Kasumi-1 (cell line): ENCODE measurements at regions not wholly inside any gene's neighbourhood (a gene's known extent, or its start where the extent isn't known, plus 50 kb on each side); places are given as distances from the start of the nearest gene placed in this dataset.

Source experiments
- DNase-seq, 2 experiments: peaks; one replicate each; lab custom pipeline; 2025; lab: John Stamatoyannopoulos, UW

DNA sequence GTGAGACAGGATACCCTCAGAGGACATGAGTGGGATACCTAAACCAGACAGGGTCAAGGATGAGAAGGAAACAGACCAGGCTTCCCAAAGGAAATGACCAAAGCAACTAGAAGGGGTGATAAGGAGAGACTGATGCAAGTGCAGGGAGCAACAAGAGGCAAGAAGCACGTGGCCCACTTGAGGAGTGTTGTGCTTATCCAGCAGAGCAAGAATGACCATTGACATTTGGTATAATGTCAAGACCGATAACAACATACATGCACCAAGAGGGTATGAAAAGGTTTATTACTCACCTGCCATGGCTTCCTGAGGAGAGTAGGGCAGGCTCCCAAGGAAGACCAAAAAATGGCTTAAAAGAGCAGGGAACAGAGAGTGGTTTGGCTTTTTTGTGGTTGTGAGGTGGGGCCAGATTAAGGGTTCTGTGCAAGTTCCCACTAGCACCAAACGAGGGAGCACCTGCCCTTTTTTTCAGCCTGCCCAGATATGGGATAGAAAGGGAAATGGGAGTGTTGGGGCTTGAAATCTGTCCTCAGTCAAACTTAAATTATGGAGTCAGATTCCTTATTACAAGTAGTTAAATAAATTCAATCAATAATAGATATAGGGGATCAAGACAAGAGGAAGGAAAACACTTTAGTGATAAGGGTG lies 513.6 kb downstream of the RASEF start:
- no peak for DNase-seq

- DNase-seq, result no peak
These were observed 510.2 kb downstream of the RASEF start for GRCh38 chr9:82552784-82553183.

GRCh38 chr9:82553654-82554366 lies 509.1 kb downstream of the RASEF start:
- no peak for DNase-seq

GRCh38 chr9:82554381-82554780 lies 508.6 kb downstream of the RASEF start:
- DNase-seq, result no peak

DNA sequence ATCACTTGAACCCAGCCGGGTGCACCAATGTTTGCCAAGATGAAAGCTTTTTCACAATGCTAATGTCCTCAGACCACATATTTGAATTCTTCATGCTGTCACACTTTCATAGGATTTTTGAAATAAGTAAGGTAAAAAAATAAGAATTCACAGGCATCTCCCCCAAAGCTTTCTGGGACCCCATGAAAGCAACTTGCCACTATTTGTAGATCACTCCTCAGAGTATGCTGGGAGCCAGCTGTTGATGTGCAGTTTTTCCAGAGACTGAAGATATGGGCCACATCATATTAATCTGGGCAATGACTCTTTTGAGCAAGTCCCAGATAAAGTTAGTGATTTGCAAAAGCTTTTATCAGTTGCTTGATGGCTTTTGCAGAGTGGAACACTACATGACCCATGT lies 507.9 kb downstream of the RASEF start:
- no peak for DNase-seq

DNA sequence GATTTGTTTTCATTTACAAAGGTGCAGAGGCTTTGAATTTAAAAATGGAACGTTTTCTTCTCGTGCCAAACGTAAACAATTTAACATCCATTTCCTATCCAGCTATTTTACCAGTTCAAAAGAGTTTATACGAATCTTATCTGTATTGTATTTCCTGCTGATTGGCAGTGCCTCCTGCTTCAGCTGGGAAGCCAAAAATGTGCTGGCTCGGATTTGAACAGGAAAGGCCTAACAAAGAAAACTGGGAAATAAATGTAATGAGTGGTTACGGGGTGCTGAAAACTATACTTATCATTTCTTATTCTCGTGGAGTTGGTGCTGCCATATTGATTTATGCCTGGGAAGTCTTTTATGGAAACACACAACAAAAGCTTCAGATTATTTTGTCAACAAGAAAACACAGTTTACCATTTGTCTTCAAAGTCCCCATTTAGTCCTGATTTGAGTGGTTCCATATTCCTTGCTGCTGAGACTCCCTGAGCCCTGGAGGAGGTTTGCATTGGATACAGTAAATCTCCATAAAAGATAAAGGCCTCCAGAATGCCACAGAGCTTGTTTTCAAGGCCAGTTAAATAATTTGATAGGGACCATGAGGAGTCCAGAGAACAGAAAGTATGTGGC lies 507.4 kb downstream of the RASEF start:
- no peak for DNase-seq

GRCh38 chr9:82558346-82558745 lies 504.6 kb downstream of the RASEF start:
- no peak for DNase-seq

DNA sequence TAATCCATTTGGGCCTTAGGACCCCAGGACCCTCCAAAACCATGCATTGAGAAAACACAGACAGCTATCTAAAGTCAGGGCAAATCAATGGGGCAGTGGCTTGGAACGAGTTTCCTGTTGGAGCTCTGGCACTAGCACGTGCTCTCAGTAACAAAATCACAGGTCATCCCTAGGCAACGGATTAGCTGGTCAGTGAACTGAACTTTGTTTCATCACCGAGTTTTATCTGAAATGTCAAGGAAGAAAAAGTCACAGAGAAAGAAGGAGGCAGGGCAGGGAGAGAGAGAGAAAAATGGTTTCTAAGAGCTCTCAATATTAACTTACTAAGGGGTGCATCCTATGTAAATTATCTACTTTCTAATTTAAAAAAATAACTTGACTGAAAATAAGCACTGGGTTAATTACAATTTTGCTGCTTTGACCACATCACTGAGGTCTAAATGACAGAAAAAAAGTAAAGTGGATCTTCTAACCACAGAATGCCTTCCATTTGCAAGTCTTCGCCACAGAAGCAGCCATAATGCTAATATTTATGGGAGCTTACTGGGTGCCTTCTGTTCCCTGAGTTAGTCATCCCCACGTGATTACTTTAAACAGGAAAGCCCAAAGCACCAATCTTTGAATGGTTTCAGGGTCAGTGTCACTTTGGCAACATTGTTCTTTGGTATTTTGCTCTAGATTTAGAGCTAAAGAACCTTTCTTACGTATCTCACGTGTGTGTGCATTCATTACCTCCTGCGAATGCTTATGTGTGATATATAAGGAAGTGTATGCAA lies 503.9 kb downstream of the RASEF start:
- no peak for DNase-seq

DNA sequence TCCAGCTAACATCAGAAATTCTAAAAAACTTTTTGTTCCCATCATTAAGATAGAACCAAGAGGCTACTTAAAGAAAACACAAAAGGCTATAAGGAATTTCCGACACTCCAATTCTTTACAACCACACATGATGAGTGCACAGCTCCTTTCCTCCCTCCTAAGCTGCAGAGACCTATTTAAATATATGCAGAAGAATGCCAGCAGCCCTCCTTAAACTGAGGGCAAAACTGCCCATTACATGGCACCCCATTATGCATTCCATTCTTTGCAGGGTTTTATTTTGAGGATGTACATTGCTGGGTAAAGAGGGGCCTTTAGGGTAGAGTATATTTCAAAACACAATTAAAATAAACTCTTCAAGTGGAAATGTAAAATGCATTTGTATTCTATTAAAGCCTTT lies 502.9 kb downstream of the RASEF start:
- no peak for DNase-seq

DNA sequence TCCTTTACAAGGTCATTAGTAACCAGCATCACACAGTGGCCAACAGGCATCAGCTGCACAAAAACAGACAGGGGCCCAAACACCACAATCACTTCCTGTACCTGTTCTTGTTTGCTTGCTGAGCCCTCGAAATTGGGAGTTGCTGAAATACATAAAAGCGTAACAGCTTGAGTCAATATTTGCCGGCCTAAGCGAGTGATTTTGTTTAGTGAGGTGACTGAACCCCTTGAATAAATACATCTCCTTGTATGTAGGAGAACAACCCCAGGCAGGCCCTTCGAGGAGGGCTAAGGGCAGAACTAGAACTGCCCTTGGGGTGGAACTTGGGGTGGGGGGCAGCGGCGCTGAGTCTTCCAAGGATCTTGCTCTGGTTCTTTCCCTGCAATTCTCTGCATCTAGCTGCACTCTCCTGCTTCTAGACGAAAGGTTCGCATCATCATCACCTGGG lies 502.5 kb downstream of the RASEF start:
- DNase-seq, result no peak

DNA sequence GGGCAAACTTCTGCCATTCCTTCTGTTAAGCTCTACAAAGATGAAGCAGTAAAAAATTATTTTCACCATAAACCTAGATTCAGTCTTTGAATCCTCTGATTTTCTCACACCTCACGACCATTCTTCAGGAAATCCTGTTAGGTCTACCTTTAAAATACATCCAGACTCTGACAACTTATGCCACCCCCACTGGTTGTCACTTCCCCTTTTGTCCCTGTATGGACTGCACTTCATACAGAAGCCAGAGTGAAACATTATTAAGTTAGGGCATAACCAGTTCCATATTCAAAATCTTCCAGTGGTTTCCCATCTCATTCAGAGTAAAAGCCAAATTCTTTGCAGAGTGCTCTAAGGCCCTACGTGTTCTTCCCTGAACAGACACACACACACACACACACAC lies 499.8 kb downstream of the RASEF start:
- peak in 1 of 2 experiments; percentile 32 for DNase-seq

GRCh38 chr9:82563841-82564240 lies 499.1 kb downstream of the RASEF start:
- DNase-seq, result no peak

DNA sequence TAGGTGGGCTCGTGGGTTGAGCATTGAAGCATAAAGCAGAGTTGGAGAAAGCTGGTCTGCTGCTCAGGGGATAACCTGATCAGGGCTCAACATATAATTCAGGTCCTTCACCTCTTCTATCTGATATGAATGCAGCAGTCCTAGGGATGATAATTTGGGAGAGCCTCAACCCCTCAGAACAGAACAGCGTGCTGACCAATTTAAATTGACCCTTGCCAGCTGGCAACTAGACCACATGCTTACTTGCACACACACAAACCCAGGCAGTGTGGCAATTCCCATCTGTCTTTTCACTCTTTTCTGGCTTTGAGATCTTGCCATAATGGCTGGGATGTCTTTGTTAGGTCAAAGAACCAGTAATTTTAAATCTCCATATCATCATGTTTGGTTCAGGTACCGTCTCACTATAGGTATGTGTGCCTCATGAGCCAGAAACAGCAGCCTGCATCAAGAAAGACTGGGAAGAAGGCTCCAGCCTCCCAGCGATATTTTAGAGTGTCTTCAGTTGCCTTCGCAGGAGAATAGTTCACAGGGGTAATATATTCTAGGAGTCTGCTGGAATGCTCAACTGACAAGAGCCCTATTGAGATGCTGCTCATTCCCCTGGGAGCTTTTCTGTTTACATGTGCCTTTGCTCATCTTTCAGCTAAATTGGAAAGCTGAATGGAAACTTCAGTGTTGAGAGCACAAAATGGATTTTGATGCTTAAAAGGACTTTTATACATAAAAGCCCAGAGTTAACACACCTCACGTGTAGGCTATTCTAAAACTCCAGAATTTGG lies 497.6 kb downstream of the RASEF start:
- DNase-seq, result no peak

- no peak for DNase-seq
These were observed 495.0 kb downstream of the RASEF start for GRCh38 chr9:82567953-82568352.

GRCh38 chr9:82570226-82570625 lies 492.7 kb downstream of the RASEF start:
- DNase-seq, result no peak

DNA sequence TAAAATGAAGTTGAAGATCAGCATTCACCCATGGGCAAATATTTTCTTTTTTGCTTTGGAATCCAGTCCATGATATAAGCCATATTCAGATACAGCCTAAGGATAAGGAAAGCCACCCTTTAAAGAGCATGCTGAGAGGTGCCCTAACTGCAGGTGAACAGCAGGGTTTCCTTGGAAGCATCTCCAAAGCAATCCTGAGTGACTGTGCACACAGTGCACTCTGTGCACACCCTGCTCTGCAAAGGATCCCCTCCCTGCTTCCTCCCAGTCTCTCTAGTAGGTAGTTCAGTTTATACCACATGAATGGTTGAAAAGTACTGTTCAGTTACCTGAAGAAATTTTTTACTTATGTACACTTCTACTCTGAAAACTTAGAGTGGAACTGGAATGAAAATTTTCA lies 491.4 kb downstream of the RASEF start:
- no peak for DNase-seq

DNA sequence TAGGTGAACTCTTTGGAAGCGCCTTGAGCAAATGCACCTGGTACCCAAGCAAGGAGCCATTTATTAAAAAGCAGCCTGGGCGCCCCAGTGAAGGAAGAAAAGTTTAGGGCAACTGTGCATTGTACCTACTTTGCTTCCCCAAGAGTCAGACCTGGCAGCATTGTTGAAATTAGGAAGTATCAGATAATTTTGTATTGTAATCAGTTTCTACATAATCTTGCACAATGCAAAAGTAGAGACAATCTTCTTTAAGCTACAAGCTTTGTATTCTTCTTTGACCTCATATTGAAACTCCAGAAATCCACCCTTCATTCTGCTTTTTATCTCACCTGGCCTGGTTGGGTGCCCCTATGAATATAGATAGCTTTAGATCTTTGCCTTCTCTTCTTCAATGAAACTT lies 490.8 kb downstream of the RASEF start:
- no peak for DNase-seq

DNA sequence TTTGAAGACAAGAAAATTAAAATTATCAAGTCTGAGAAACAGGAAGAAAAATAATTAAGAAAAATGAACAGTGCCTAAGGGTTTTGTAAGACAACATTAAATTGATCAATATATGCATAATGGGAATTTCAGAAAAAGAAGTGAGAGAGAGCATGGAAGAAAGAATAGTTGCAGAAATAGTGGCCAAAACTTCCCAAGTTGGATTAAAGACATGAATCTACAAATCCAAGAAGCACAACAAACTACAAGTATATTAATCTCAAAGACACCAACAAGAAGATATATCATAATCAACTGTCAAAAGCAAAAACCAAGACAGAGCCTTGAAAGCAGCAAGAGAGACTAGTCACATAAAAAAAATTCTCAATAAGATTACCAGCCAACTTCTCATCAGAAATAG lies 488.0 kb downstream of the RASEF start:
- no peak for DNase-seq

DNA sequence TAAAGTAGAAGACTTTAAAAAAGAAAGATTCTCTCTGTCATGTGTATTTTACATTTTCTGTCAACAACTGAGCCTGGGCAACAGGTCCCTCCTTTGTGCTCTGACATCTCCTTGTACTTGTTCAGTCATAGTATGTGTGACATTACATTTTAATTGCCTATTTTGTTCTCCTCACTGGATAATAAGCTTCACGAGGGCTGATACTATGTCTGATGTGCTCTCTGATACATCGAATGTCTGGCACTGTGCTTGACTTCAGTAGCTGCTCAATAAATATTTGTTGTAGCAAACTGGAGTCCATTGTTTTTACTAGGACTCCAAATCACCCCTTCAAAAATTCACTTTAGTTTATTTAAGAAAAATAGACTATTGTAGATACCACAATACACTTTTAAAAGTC lies 482.0 kb downstream of the RASEF start:
- no peak for DNase-seq

DNA sequence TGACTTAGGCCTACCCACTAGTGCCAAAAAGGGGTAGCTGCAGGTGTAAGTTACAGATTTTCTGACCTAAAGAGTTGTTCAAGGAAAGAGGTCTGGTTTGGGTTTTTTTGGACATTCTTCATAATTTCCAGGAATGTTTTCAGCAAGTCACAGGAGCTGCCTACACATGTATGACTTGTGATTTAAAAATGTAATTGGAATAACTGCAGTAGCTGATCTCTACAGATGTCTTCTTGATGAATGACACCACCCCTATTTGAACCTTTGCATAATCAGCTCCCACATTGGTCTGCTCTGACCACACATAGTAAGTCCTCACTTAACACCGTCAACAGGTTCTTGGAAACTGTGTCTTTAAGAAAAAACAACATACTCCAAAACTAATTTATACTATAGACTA lies 481.4 kb downstream of the RASEF start:
- no peak for DNase-seq

- DNase-seq, result no peak
These were observed 481.0 kb downstream of the RASEF start for GRCh38 chr9:82581935-82582334.

- DNase-seq, result no peak
These were observed 480.2 kb downstream of the RASEF start for GRCh38 chr9:82582693-82583092.
